GM12878 (cell line): ENCODE measurements at regions not wholly inside any gene's neighbourhood (a gene's known extent, or its start where the extent isn't known, plus 50 kb on each side); places are given as distances from the start of the nearest gene placed in this dataset.

Experiments used
- ATAC-seq: fragments of 200-7000 bp; cut with Tn5 transposase; 3 replicates; pipeline ENCODE4 v1.9.1; 2020; ENCODE audit warnings: mild to moderate bottlenecking, moderate library complexity
- BruUV-seq: library from RNA; stranded (reverse); fragments of 400-500 nt; replicated peaks from 2 replicates; lab custom pipeline; 2021; lab: Mats Ljungman, UMichigan
- CTCF ChIA-PET: fragments of 300-600 bp; sonication (Branson Sonifier 250); formaldehyde crosslinking; extraction: SDS; loops from one replicate; lab custom pipeline; 2021; ENCODE audit warnings: inconsistent platforms; lab: Yijun Ruan, JAX
- POLR2A ChIA-PET: fragments of 350-600 bp; formaldehyde crosslinking; extraction: SDS; loops from one replicate; lab custom pipeline; 2021; ENCODE audit warnings: inconsistent platforms; lab: Charles Lee
- RAD21 ChIA-PET: fragments of 300-600 bp; sonication (Branson Sonifier 250); formaldehyde crosslinking; loops from one replicate; lab custom pipeline; 2023; ENCODE audit warnings: antibody characterized with exemption; ENCODE audit not compliant: unreplicated experiment; lab: Charles Lee
- SMC1A ChIA-PET: fragments of 300-600 bp; sonication (Branson Sonifier 250); formaldehyde crosslinking; loops from one replicate; lab custom pipeline; 2023; ENCODE audit not compliant: unreplicated experiment, uncharacterized antibody; lab: Charles Lee
- DNase-seq: peaks from one replicate; pipeline ENCODE4 v3.0.0-alpha.2; 2011; ENCODE audit warnings: low read depth, low spot score
- FAIRE-seq: peaks from 3 replicates; lab custom pipeline; 2011; peaks lifted over from hg19 to GRCh38; lab: Jason Lieb, UNC
- H2AFZ ChIP-seq: 2 replicates; pipeline ENCODE4 v1.6.0; 2011; ENCODE audit warnings: low read depth, low read length, control low read depth; ENCODE audit not compliant: control insufficient read depth
- H3K27ac ChIP-seq: 2 replicates; pipeline ENCODE4 v1.5.1; 2011; ENCODE audit warnings: control low read depth; ENCODE audit not compliant: control insufficient read depth, insufficient read depth
- H3K27me3 ChIP-seq, 2 experiments: replicated peaks in 1 of 2; 2 replicates each; pipeline versions ENCODE4 v1.6.0 to v1.6.1; 2011; ENCODE audit warnings: low read length in 1 of 2; ENCODE audit not compliant: control insufficient read depth in 2 of 2, insufficient read depth in 2 of 2
- H3K36me3 ChIP-seq, 2 experiments: 2 replicates each; pipeline ENCODE4 v1.5.1; 2011; ENCODE audit warnings: low read length in 1 of 2; ENCODE audit not compliant: control insufficient read depth in 2 of 2, insufficient read depth in 2 of 2
- H3K4me1 ChIP-seq: 2 replicates; pipeline ENCODE4 v1.6.1; 2011; ENCODE audit warnings: mild to moderate bottlenecking, low read length, moderate library complexity, mixed read lengths; ENCODE audit not compliant: control insufficient read depth, insufficient read depth
- H3K4me2 ChIP-seq: 2 replicates; pipeline ENCODE4 v1.6.0; 2011; ENCODE audit warnings: control low read depth; ENCODE audit not compliant: control insufficient read depth, insufficient read depth
- H3K4me3 ChIP-seq: fragments of 200-600 bp; sonication (generic); 2 replicates; pipeline ENCODE4 v1.5.1; 2016
- H3K79me2 ChIP-seq: 2 replicates; pipeline ENCODE4 v1.6.0; 2011; ENCODE audit warnings: low read length; ENCODE audit not compliant: control insufficient read depth, insufficient read depth
- H3K9ac ChIP-seq: 2 replicates; pipeline ENCODE4 v1.8.0; 2011; ENCODE audit warnings: low read length, control low read depth, mixed read lengths; ENCODE audit not compliant: control insufficient read depth, insufficient read depth
- H3K9me3 ChIP-seq: replicated peaks from 3 replicates; pipeline ENCODE4 v1.5.1; 2011; ENCODE audit warnings: mild to moderate bottlenecking, low read length; ENCODE audit not compliant: control insufficient read depth, insufficient read depth
- H4K20me1 ChIP-seq: 2 replicates; pipeline ENCODE4 v1.6.0; 2011; ENCODE audit not compliant: control insufficient read depth, insufficient read depth
- IRF4 ChIP-seq: IDR thresholded peaks from 2 replicates; pipeline ENCODE4 v1.6.1; 2011; ENCODE audit warnings: low read depth, low read length
- JUND ChIP-seq: IDR thresholded peaks from 2 replicates; pipeline ENCODE4 v1.6.1; 2012; ENCODE audit warnings: low read depth, mild to moderate bottlenecking, low read length, improper control_type of control experiment, moderate library complexity
- SPI1 ChIP-seq: IDR thresholded peaks from 2 replicates; pipeline ENCODE4 v1.6.1; 2011; ENCODE audit warnings: low read depth, mild to moderate bottlenecking, low read length, moderate library complexity, borderline replicate concordance; ENCODE audit not compliant: insufficient read depth
- WGBS: methylation state at CpG from one replicate; pipeline ENCODE4 v1.1.6; 2016; ENCODE audit warnings: low lambda C conversion rate; ENCODE audit not compliant: insufficient replicate concordance, insufficient coverage; ENCODE audit errors: missing lambda C conversion rate; 5-methylcytosine and 5-hydroxymethylcytosine counted together
- in situ Hi-C: fragments of 300-500 bp; cut with MboI; formaldehyde crosslinking; loops from 9 replicates; pipeline ENCODE4 v1.14.3; 2018; ENCODE audit warnings: mixed read lengths
- intact Hi-C: fragments of 100-400 bp; cut with micrococcal nuclease; formaldehyde crosslinking; loops from one replicate; pipeline ENCODE4 v1.14.2; 2022; ENCODE audit not compliant: unreplicated experiment
- TF ChIP-seq, protein P1 (sequence below): IDR thresholded peaks from 2 replicates; pipeline ENCODE4 v1.6.1; 2012; ENCODE audit warnings: low read length, inconsistent platforms

DNA sequence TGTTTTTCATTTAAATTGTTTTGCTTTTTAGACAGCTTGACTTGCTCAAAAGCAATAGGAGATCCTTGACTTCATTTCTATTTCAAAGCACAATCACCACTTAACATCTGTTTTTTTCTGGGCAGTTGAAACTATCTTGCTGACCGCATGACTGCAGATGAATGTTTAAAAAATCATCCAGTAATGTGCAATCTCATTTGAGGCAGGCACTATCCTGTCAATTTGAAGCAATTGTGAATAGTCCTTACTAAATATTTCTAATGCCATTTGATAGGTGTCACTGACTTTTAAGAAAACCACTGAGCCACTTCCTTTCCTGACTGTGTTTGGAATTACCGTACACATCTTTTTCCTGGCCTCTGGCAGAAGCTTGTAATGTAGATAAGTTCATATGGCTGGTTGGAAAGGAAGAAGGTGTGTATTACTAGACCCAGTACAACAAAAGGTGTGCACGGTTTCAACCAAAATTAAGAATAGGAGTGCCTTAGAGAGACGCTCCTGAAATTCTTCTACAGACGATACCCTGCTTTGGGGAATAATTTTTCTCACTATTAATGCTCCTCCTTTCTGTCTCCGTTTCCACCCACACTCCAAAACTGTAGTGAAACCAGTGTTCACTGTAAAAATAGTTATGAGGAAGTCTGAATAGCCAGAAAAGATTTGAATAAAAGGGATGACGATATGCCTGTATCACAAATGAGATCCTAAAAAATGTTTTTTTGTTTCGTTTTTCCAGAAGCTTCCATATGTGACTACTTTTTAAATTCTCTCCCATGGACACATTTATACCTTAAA lies 136.7 kb upstream of the MOCS2 start:
- Histone ChIP-seq H3K36me3 (no peaks in the 10 kb centered on the region), H3K9ac (no peak overlapping the region), H3K4me3 (no peak overlapping the region), H3K79me2 (no peaks in the 10 kb centered on the region), H3K9me3 (no peaks in the 10 kb centered on the region), H3K27ac (no peak overlapping the region), H2AFZ (no peak overlapping the region), H4K20me1 (no peaks in the 10 kb centered on the region), H3K4me2 (peak overlapping the region; percentile 17; the same call in 1 of the 2 replicates), H3K4me1 (no peaks in the 10 kb centered on the region), H3K27me3 (no peaks in the 10 kb centered on the region)
- no peak for ATAC-seq
- ChIA-PET SMC1A (no interaction called here), RAD21 (no interaction called here), CTCF (no interaction called here), POLR2A (no interaction called here)
- TF ChIP-seq IRF4 (no peak), JUND (no peak), SPI1 (peak; percentile 9; the same call in 1 of the 2 replicates)
- TF ChIP-seq, protein P1, sequence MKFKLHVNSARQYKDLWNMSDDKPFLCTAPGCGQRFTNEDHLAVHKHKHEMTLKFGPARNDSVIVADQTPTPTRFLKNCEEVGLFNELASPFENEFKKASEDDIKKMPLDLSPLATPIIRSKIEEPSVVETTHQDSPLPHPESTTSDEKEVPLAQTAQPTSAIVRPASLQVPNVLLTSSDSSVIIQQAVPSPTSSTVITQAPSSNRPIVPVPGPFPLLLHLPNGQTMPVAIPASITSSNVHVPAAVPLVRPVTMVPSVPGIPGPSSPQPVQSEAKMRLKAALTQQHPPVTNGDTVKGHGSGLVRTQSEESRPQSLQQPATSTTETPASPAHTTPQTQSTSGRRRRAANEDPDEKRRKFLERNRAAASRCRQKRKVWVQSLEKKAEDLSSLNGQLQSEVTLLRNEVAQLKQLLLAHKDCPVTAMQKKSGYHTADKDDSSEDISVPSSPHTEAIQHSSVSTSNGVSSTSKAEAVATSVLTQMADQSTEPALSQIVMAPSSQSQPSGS = 0 out of 2 replicates have a peak, but pooled peaks have one; percentile 4
- DNase-seq = no peak
- WGBS = 3% methylated on average over 8 of the region's 8 CpGs
- intact Hi-C loops = no loop called here
- in situ Hi-C loops = no loop called here
- no TSS peak for BruUV-seq
- FAIRE-seq = peak; percentile 61
